ENCODE measurements at regions not wholly inside any gene's neighbourhood (a gene's known extent, or its start where the extent isn't known, plus 50 kb on each side); places are given as distances from the start of the nearest gene placed in this dataset.
"Not testable (repeated sequence)": the region's sequence is repeated elsewhere in the genome, so short reads cannot be mapped to it uniquely, and the experiment has no call there.

DNA sequence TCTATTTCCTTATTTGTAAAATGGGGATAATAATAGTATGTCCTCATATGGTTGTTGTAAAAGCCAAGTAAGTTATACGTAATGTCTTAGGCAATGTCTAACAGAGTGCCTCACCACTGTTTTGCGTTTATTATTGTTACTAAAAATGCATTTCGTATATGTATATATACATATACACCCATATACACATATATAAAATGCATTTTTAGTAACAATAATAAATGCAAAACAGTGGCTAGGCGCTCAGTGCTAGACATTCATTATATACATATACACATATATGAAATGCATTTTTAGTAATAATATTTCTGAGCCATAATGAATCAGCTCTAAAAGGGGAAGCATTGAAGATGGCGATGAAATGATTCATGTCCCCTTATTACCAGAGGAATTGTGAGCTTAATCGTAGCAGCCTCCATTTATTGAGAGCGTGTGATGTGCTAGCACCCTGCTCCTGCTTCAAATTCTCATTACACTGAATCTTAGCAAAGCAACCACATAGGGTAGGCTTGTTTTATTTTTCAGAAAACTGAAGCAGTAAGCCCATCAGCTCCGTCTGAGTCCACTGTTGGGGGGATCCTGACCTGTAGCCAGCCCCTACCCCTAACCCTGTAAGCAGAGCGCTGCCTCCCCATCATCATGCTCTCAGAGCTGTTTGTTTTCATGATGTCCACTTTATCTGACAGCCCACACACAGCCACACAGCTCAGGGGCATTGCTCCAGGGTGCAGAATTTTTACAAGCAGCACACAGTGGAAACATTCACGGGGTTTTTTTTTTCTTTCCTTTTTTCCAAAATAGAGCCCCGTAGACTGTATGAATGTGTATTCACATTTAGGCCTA lies 97.1 kb upstream of the NAV2 start:
- Histone ChIP-seq H3K9me3 (ENCODE audit: low read depth, low read length) (no peaks in the 10 kb centered on the region), H3K9ac (ENCODE audit: insufficient read length) (no peak overlapping the region), H3K4me3 (no peak overlapping the region), H3K27ac (no peak overlapping the region), H3K36me3 (ENCODE audit: insufficient read depth, low read length) (no peaks in the 10 kb centered on the region)
- no peak for DNase-seq (ENCODE audit: low read depth, low spot score)
- TF ChIP-seq POLR2AphosphoS5 (IDR thresholded peaks at IDR 0.05; ENCODE audit: borderline replicate concordance, low read depth, low read length) = no peak
- no peak for TF ChIP-seq EZH2 (IDR thresholded peaks at IDR 0.05)
- TF ChIP-seq FOXP2 (optimal IDR thresholded peaks at IDR 0.05; ENCODE audit: control extremely low read depth, extremely low read length, insufficient read depth) = no peak

- TF ChIP-seq EZH2 (IDR thresholded peaks at IDR 0.05) = no peak
- TF ChIP-seq POLR2AphosphoS5 (IDR thresholded peaks at IDR 0.05; ENCODE audit: borderline replicate concordance, low read depth, low read length) = no peak
- TF ChIP-seq FOXP2 (optimal IDR thresholded peaks at IDR 0.05; ENCODE audit: control extremely low read depth, extremely low read length, insufficient read depth) = no peak
- H3K4me3 ChIP-seq = no peak overlapping the region
- DNase-seq (ENCODE audit: low read depth, low spot score) = no peak
- H3K27ac ChIP-seq = no peak overlapping the region
- H3K9ac ChIP-seq (ENCODE audit: insufficient read length) = no peak overlapping the region
- no peaks in the 10 kb centered on the region for H3K9me3 ChIP-seq (ENCODE audit: low read depth, low read length)
- no peaks in the 10 kb centered on the region for H3K36me3 ChIP-seq (ENCODE audit: insufficient read depth, low read length)
Measured at GRCh38 chr11:19614370-19614940, 98.2 kb upstream of the NAV2 start.

- H3K27ac ChIP-seq; H3K36me3 ChIP-seq (ENCODE audit: insufficient read depth, low read length); H3K4me3 ChIP-seq; H3K9me3 ChIP-seq (ENCODE audit: low read depth, low read length); DNase-seq (ENCODE audit: low read depth, low spot score); H3K9ac ChIP-seq (ENCODE audit: insufficient read length): not testable (repeated sequence)
Measured at GRCh38 chr11:19612025-19612424, 100.6 kb upstream of the NAV2 start.

DNA sequence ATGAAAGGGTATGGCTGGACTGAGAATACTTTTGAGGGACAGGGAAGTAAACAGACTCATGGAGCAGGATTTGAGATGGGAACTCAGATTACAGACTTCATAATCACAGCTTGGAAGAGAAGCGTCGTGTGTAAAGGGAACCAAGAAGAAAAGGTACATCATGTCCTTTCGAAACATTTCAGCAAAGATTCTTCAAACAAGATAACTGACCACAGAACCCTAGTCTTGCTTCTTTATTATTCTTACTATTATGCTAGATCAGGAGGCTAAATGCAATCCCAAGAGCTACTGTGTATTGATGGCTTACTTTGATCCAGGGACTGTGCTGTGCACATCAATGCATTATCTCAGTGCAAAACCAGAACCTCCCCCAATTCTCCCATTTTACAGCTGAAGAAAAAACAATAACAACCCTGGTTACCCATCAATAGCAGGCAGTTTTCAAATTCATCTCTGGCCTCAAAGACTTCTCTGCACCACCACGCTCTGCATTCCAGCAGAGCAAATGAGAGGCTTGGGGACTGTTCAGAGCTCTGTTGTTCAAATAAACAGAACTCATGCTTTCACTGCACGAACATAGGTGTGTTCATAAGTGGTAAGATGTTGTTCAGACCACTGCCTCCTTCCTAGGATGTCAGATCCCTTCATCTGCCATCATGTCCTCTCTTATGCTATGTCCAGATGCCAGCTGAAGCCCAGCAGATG lies 104.8 kb upstream of the NAV2 start:
- no peak overlapping the region for H3K9ac ChIP-seq (ENCODE audit: insufficient read length)
- TF ChIP-seq EZH2 (IDR thresholded peaks at IDR 0.05) (no peak), FOXP2 (optimal IDR thresholded peaks at IDR 0.05; ENCODE audit: control extremely low read depth, extremely low read length, insufficient read depth) (no peak), POLR2AphosphoS5 (IDR thresholded peaks at IDR 0.05; ENCODE audit: borderline replicate concordance, low read depth, low read length) (no peak)
- H3K27ac ChIP-seq = no peak overlapping the region
- no peaks in the 10 kb centered on the region for H3K36me3 ChIP-seq (ENCODE audit: insufficient read depth, low read length)
- H3K4me3 ChIP-seq = no peak overlapping the region
- no peaks in the 10 kb centered on the region for H3K9me3 ChIP-seq (ENCODE audit: low read depth, low read length)
- DNase-seq (ENCODE audit: low read depth, low spot score) = no peak

DNA sequence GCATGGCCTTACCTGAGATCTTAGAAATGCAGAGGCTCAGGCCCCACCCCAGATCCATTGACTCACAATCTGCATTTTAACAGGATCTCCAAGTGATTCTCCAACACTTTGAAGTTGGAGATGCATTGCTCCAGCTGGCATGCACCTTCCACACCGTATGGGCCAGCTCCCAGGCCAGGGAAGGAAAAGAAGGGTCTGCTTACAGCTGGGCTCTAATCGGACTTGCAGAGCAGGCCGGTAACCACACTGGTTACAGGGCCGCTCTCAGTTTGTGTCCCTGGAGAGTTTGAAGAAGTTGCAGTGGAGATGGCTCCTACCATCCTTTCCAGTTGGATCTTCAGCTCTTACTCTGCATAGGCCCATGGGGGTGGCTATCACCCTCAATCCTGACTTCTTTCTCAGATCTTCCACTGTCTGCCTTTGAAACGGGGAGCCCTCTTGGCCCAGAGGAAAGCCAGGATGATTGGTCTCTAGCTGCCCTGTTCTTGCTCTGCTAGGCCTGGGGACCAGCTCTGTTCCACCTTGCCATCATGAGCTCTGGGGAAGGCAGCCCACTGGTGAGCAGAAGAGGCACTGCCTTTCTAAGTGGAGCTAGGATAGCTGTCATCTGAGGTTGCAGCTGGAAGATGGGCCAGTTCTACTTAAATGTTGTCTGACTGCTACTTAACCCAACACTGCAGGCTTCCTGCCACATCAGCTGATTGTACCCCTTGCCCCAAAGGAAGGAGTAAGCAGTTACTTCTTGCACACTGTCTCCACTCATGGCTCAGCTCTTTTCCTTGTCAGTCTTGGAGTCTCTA lies 105.6 kb upstream of the NAV2 start:
- Histone ChIP-seq H3K9ac (ENCODE audit: insufficient read length) (no peak overlapping the region), H3K36me3 (ENCODE audit: insufficient read depth, low read length) (no peaks in the 10 kb centered on the region), H3K27ac (no peak overlapping the region), H3K4me3 (no peak overlapping the region), H3K9me3 (ENCODE audit: low read depth, low read length) (no peaks in the 10 kb centered on the region)
- TF ChIP-seq FOXP2 (optimal IDR thresholded peaks at IDR 0.05; ENCODE audit: control extremely low read depth, extremely low read length, insufficient read depth) (no peak), EZH2 (IDR thresholded peaks at IDR 0.05) (no peak), POLR2AphosphoS5 (IDR thresholded peaks at IDR 0.05; ENCODE audit: borderline replicate concordance, low read depth, low read length) (no peak)
- DNase-seq (ENCODE audit: low read depth, low spot score) = no peak

DNA sequence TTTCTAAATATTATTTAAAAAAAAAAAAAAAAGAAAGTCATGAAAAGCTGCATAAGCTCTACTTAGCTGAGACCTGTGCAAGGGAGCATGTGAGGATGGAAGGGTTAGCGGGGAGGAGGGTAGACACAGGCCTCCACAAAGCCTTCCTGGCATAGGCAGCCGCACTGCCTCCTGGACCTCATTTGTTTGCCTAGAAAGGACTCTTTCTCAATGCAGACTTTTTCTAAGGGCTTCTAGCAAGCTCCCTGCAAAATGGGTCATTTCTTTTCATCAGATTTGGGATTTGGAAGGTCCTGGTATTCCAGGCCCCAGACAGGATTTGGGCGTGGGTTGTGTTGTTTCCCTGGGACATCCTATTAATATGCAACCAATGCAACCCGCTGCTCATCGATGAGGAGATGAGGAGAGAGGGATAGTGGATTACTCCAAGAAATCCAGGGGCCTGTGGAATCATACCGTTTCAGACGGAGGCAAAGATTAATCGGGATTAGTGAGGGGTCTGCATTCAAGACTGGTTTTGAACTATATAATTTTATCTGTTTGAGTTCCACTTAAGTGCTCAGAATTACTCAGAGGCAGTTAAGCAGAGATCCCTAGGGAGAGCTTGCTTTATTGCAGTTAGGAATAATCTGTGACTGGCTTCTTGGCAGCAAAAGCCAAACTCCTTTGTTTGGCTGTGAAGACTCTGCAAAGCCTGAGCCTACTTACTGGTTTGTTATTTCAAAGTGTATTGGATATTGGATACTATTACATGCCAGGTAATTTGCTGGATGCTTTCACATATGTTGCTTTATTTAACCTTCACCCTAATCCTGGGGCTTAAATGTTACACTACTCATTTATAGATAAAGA lies 106.9 kb upstream of the NAV2 start:
- H3K9me3 ChIP-seq (ENCODE audit: low read depth, low read length) = no peaks in the 10 kb centered on the region
- H3K4me3 ChIP-seq = no peak overlapping the region
- H3K27ac ChIP-seq = no peak overlapping the region
- no peak for TF ChIP-seq POLR2AphosphoS5 (IDR thresholded peaks at IDR 0.05; ENCODE audit: borderline replicate concordance, low read depth, low read length)
- no peak for TF ChIP-seq EZH2 (IDR thresholded peaks at IDR 0.05)
- TF ChIP-seq FOXP2 (optimal IDR thresholded peaks at IDR 0.05; ENCODE audit: control extremely low read depth, extremely low read length, insufficient read depth) = no peak
- no peaks in the 10 kb centered on the region for H3K36me3 ChIP-seq (ENCODE audit: insufficient read depth, low read length)
- no peak overlapping the region for H3K9ac ChIP-seq (ENCODE audit: insufficient read length)
- no peak for DNase-seq (ENCODE audit: low read depth, low spot score)

DNA sequence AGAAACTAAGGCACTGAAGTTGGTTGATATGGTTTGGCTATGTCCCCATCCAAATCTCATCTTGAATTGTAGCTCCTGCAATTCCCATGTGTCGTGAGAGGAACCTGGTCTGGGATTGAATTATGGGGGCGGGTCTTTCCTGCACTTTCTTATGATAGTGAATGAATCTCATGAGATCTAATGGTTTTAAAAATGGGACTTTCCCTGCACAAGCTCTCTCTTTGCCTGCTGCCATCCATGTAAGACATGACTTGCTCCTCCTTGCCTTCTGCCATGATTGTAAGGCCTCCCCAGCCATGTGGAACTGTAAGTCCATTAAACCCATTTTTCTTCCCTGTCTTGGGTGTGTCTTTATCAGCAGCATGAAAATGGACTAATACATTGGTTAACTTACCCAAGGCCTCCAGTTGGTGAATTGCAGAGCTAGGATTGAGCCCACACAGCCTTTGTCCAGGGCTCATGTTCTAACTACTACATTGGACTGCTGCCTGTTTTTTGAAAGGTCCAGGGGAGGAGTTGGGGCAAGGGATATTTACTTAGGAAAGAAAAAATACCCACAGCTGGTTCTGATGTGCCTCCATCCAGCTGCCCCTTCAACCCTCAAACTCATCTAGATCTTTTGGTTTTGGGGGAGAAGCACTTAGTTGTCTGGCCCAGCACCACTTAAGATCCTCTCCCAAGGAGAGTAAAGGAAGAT lies 107.8 kb upstream of the NAV2 start:
- H3K9ac ChIP-seq (ENCODE audit: insufficient read length) = no peak overlapping the region
- no peak overlapping the region for H3K4me3 ChIP-seq
- H3K9me3 ChIP-seq (ENCODE audit: low read depth, low read length) = no peaks in the 10 kb centered on the region
- TF ChIP-seq FOXP2 (optimal IDR thresholded peaks at IDR 0.05; ENCODE audit: control extremely low read depth, extremely low read length, insufficient read depth) (no peak), EZH2 (IDR thresholded peaks at IDR 0.05) (no peak), POLR2AphosphoS5 (IDR thresholded peaks at IDR 0.05; ENCODE audit: borderline replicate concordance, low read depth, low read length) (no peak)
- no peak overlapping the region for H3K27ac ChIP-seq
- DNase-seq (ENCODE audit: low read depth, low spot score) = no peak
- H3K36me3 ChIP-seq (ENCODE audit: insufficient read depth, low read length) = no peaks in the 10 kb centered on the region
